HEK293T (cell line): ENCODE measurements at regions not wholly inside any gene's neighbourhood (a gene's known extent, or its start where the extent isn't known, plus 50 kb on each side); places are given as distances from the start of the nearest gene placed in this dataset.
A peak's percentile ranks its signal among the peaks of the same experiment; 100 is the strongest.

Experiments used
- CTCF ChIA-PET: fragments of 350-600 bp; formaldehyde crosslinking; extraction: SDS; loops from one replicate; lab custom pipeline; 2021; ENCODE audit warnings: antibody characterized with exemption, inconsistent platforms; lab: Yijun Ruan, JAX
- POLR2A ChIA-PET: fragments of 350-600 bp; formaldehyde crosslinking; extraction: SDS; loops from one replicate; lab custom pipeline; 2020; ENCODE audit warnings: antibody characterized with exemption, inconsistent platforms; lab: Yijun Ruan, JAX
- DNase-seq: peaks from one replicate; pipeline ENCODE4 v3.0.0; 2012; ENCODE audit warnings: mixed read lengths; ENCODE audit errors: extremely low spot score
- ARNT ChIP-seq: fragments of 450-650 bp; IDR thresholded peaks from 2 replicates; pipeline ENCODE4 v1.6.1; 2017; ENCODE audit warnings: mild to moderate bottlenecking
- BHLHE40 ChIP-seq: fragments of 450-650 bp; IDR thresholded peaks from 2 replicates; pipeline ENCODE4 v1.6.1; 2016; ENCODE audit warnings: mild to moderate bottlenecking, moderate library complexity, borderline replicate concordance
- CTBP1 ChIP-seq: fragments of 450-650 bp; IDR thresholded peaks from 2 replicates; pipeline ENCODE4 v1.6.1; 2016; ENCODE audit warnings: borderline replicate concordance
- ELF4 ChIP-seq: fragments of 450-650 bp; IDR thresholded peaks from 2 replicates; pipeline ENCODE4 v1.6.1; 2017; ENCODE audit warnings: antibody characterized with exemption
- FOXA1 ChIP-seq: fragments of 450-650 bp; IDR thresholded peaks from 2 replicates; pipeline ENCODE4 v1.6.1; 2016; ENCODE audit warnings: mild to moderate bottlenecking
- FOXK2 ChIP-seq: fragments of 450-650 bp; IDR thresholded peaks from 2 replicates; pipeline ENCODE4 v1.6.1; 2016; ENCODE audit warnings: mild to moderate bottlenecking
- FOXM1 ChIP-seq: fragments of 450-650 bp; IDR thresholded peaks from 2 replicates; pipeline ENCODE4 v1.6.1; 2017; ENCODE audit warnings: mild to moderate bottlenecking, borderline replicate concordance
- HDGF ChIP-seq: fragments of 450-650 bp; IDR thresholded peaks from 2 replicates; pipeline ENCODE4 v1.6.1; 2017; ENCODE audit warnings: antibody characterized with exemption, borderline replicate concordance
- L3MBTL2 ChIP-seq: fragments of 450-650 bp; conservative IDR thresholded peaks from 2 replicates; pipeline ENCODE4 v1.6.1; 2016; ENCODE audit warnings: mild to moderate bottlenecking
- LEF1 ChIP-seq: fragments of 450-650 bp; IDR thresholded peaks from 2 replicates; pipeline ENCODE4 v1.6.1; 2017; ENCODE audit warnings: mild to moderate bottlenecking, borderline replicate concordance
- NFRKB ChIP-seq: fragments of 450-650 bp; IDR thresholded peaks from 2 replicates; pipeline ENCODE4 v1.6.1; 2016; ENCODE audit warnings: mild to moderate bottlenecking, moderate library complexity
- PKNOX1 ChIP-seq: fragments of 450-650 bp; IDR thresholded peaks from 2 replicates; pipeline ENCODE4 v1.6.1; 2016
- SP1 ChIP-seq: fragments of 450-650 bp; IDR thresholded peaks from 2 replicates; pipeline ENCODE4 v1.6.1; 2017
- SUZ12 ChIP-seq: fragments of 450-650 bp; IDR thresholded peaks from 2 replicates; pipeline ENCODE4 v1.6.1; 2016; ENCODE audit warnings: mild to moderate bottlenecking
- TARDBP ChIP-seq: fragments of 450-650 bp; IDR thresholded peaks from 2 replicates; pipeline ENCODE4 v1.6.1; 2016
- ZNF384 ChIP-seq: fragments of 450-650 bp; IDR thresholded peaks from 2 replicates; pipeline ENCODE4 v1.6.1; 2016

DNA sequence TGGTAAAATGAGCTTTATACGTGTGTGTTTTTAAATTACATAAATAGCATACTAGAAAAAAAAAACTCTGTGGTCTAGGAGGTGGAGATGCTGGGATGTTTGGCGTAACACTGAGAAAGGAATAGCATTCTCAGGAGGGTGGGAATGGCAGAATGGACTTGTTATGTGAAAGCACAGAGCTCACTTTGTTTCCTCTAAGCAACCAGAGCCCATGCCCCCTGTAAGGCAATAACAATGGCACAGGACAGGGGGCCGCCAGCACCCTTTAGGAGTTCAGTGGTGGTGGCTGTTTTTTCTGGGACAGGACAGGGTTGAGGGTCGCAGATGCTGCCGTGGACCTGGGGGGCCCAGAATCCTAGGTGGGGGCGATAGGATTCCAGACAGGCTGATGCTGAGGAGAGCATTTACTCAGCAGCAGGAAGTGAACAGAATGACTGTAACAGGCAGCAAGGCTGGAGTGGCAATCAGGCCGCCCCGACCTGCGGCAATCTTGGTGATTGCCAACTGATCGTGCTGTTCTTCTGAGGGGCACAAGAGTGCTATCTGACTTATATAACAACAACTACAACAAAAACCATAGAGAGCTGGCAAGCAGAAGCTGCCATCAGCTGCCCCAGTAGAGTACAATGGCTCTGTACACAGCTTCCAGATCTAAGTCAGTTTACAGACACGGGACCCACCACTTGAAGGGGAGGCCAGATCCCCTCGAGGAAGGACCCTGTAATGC is 160.4 kb downstream of the UACA start:
- TF ChIP-seq FOXK2 (no peak), ELF4 (no peak), HDGF (no peak), SP1 (no peak), TARDBP (no peak), LEF1 (no peak), ZNF384 (no peak), SUZ12 (no peak), ARNT (no peak), NFRKB (no peak), FOXM1 (no peak), BHLHE40 (no peak)
- ChIA-PET POLR2A (no interaction called here), CTCF (interaction anchor here (0.6 to 0.8 kb wide), 4 partner anchors 15 to 138 kb away, joined by 3 read pairs; no protein-coding TSS in a partner anchor)
- no peak for DNase-seq

GRCh38 chr15:70602281-70602680 is 161.1 kb downstream of the UACA start:
- ChIA-PET POLR2A (no interaction called here), CTCF (no interaction called here)
- TF ChIP-seq CTBP1: no peak
- TF ChIP-seq ARNT: no peak
- no peak for TF ChIP-seq SP1
- TF ChIP-seq SUZ12: no peak
- TF ChIP-seq PKNOX1: no peak
- no peak for TF ChIP-seq FOXM1
- no peak for TF ChIP-seq FOXA1
- no peak for TF ChIP-seq FOXK2
- TF ChIP-seq LEF1: no peak
- TF ChIP-seq NFRKB: no peak
- no peak for TF ChIP-seq TARDBP
- TF ChIP-seq L3MBTL2: no peak
- TF ChIP-seq BHLHE40: no peak
- TF ChIP-seq HDGF: no peak
- no peak for TF ChIP-seq ELF4
- no peak for DNase-seq

GRCh38 chr15:70597945-70598344 is 165.4 kb downstream of the UACA start:
- no peak for DNase-seq
- CTCF ChIA-PET: no interaction called here
- POLR2A ChIA-PET: no interaction called here
- no peak for TF ChIP-seq NFRKB
- no peak for TF ChIP-seq SP1
- TF ChIP-seq FOXA1: no peak
- TF ChIP-seq FOXM1: no peak
- no peak for TF ChIP-seq TARDBP
- no peak for TF ChIP-seq BHLHE40
- no peak for TF ChIP-seq FOXK2
- no peak for TF ChIP-seq ELF4
- no peak for TF ChIP-seq ZNF384
- TF ChIP-seq ARNT: no peak
- TF ChIP-seq PKNOX1: no peak
- no peak for TF ChIP-seq SUZ12

DNA sequence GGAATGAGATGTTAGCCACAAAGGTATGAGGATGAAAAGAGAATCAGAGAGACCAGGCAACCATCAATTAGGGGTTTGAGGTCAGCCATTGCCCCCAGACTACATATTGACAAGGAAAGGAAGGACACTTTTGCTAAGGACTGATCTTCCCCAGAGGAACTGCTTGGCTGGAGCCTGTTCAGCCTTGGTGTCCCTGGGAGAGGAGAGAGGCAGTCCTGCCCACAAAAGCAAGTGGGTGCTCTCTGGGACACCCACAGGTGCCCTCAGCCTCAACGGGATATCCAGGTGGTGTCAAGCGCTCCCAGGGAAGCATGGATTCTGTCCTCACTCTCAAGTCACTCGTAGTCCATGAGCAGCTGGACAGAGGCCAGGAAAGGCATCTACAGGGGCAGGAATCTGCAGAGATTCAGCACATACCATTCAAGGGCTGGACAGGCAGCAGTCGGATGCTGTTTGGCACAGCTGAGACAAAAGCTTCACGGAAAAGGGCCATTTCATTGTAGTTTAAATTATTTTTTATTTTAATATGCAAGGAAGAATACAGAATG is 166.2 kb downstream of the UACA start:
- DNase-seq: no peak
- TF ChIP-seq L3MBTL2: no peak
- no peak for TF ChIP-seq FOXA1
- TF ChIP-seq LEF1: no peak
- TF ChIP-seq FOXM1: no peak
- no peak for TF ChIP-seq HDGF
- ChIA-PET POLR2A (no interaction called here), CTCF (interaction anchor here (2.1 kb wide), 1 partner anchor 12 kb away, joined by 5 read pairs; no protein-coding TSS in a partner anchor)

- no peak for DNase-seq
- POLR2A ChIA-PET: interaction anchor here (0.6 kb wide), 1 partner anchor 12 kb away, joined by 4 read pairs; no protein-coding TSS in a partner anchor
- CTCF ChIA-PET: interaction anchor here (0.6 to 2.1 kb wide), 2 partner anchors 11 to 13 kb away, joined by 4 to 5 read pairs; no protein-coding TSS in a partner anchor
- TF ChIP-seq NFRKB: no peak
- peak; percentile 75; the same call in 1 of the 2 replicates for TF ChIP-seq PKNOX1
Observed at GRCh38 chr15:70596354-70597055, 166.9 kb downstream of the UACA start.

DNA sequence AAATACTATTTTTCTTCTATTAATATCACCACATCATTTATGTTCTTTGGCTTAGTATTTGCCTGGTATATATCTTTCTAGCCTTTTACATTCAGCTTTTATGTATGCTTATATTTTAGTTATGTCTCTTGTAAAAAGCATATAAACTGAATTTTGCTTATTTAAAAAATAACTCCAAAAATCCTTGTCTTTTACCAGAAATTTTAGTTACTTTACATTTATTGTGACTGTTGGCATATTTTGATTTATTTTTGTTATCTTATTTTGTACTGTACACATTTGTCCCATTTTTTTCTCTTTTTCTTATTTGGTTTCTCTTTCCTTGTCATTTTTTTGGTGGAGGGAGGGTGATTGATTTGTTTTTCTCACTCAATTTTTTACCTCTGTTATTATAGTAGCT is 169.6 kb downstream of the UACA start:
- POLR2A ChIA-PET: no interaction called here
- CTCF ChIA-PET: no interaction called here
- no peak for DNase-seq
- TF ChIP-seq ARNT (no peak), CTBP1 (no peak), PKNOX1 (no peak), TARDBP (no peak), LEF1 (no peak), FOXA1 (no peak), HDGF (no peak), ZNF384 (no peak), FOXM1 (no peak), SUZ12 (no peak), NFRKB (no peak)
